H1 (cell line): ENCODE measurements at regions not wholly inside any gene's neighbourhood (a gene's known extent, or its start where the extent isn't known, plus 50 kb on each side); places are given as distances from the start of the nearest gene placed in this dataset.

Experiments
- CTCF ChIA-PET: fragments of 300-600 bp; sonication (Branson Sonifier 250); formaldehyde crosslinking; loops from one replicate; lab custom pipeline; 2021; ENCODE audit not compliant: partially characterized antibody; lab: Charles Lee
- POLR2A ChIA-PET: fragments of 300-600 bp; sonication (Branson Sonifier 250); formaldehyde crosslinking; loops from one replicate; lab custom pipeline; 2021; ENCODE audit warnings: inconsistent platforms; ENCODE audit not compliant: partially characterized antibody; lab: Charles Lee
- DNase-seq, 2 experiments: peaks; one replicate each; pipeline versions ENCODE4 v3.0.0 to v3.0.0-alpha.2; 2010 to 2022; ENCODE audit warnings: low spot score in 2 of 2, low read depth in 1 of 2, mixed read lengths in 1 of 2
- FAIRE-seq: peaks from 2 replicates; lab custom pipeline; 2011; peaks lifted over from hg19 to GRCh38; lab: Jason Lieb, UNC
- H2AFZ ChIP-seq: 2 replicates; pipeline ENCODE4 v1.8.1; 2012; ENCODE audit warnings: low read length, inconsistent platforms
- H2AK5ac ChIP-seq: 2 replicates; pipeline ENCODE4 v1.6.1; 2013; ENCODE audit warnings: low read depth, low read length
- H2BK120ac ChIP-seq: replicated peaks from 2 replicates; pipeline ENCODE3; 2013; ENCODE audit warnings: low read depth, low read length, inconsistent platforms
- H2BK12ac ChIP-seq: 2 replicates; pipeline ENCODE4 v1.6.1; 2013; ENCODE audit warnings: low read depth, low read length
- H2BK15ac ChIP-seq: 2 replicates; pipeline ENCODE4 v1.6.1; 2013; ENCODE audit warnings: low read length
- H2BK20ac ChIP-seq: 2 replicates; pipeline ENCODE4 v1.6.1; 2013; ENCODE audit warnings: low read length
- H2BK5ac ChIP-seq: 2 replicates; pipeline ENCODE4 v1.6.1; 2013; ENCODE audit warnings: low read depth, low read length
- H3K14ac ChIP-seq: 2 replicates; pipeline ENCODE4 v1.6.1; 2013; ENCODE audit warnings: inconsistent platforms; ENCODE audit not compliant: insufficient read length
- H3K18ac ChIP-seq: 2 replicates; pipeline ENCODE4 v1.6.1; 2013; ENCODE audit warnings: low read length; ENCODE audit errors: extremely low read depth
- H3K23ac ChIP-seq: 2 replicates; pipeline ENCODE4 v1.6.1; 2013; ENCODE audit warnings: inconsistent platforms; ENCODE audit not compliant: insufficient read length
- H3K23me2 ChIP-seq: 2 replicates; pipeline ENCODE4 v1.6.1; 2013; ENCODE audit warnings: low read depth, low read length
- H3K27ac ChIP-seq: 2 replicates; pipeline ENCODE4 v1.6.1; 2011; ENCODE audit warnings: low read depth, low read length, inconsistent platforms
- H3K27me3 ChIP-seq, 4 experiments: replicated peaks in 1 of 4; 1 replicate in 1 of 4; 2 replicates in 3 of 4; pipeline versions ENCODE4 v1.6.1 to v1.8.1; 2011 to 2013; ENCODE audit warnings: low read length in 3 of 4, mild to moderate bottlenecking in 3 of 4, inconsistent platforms in 2 of 4, mixed read lengths in 2 of 4, moderate library complexity in 1 of 4; ENCODE audit not compliant: control insufficient read depth in 3 of 4, insufficient read depth in 3 of 4; ENCODE audit errors: extremely low read depth in 1 of 4
- H3K36me3 ChIP-seq, 4 experiments: 2 replicates each; pipeline versions ENCODE4 v1.6.1 to v1.8.1; 2011 to 2013; ENCODE audit warnings: mild to moderate bottlenecking in 4 of 4, low read length in 3 of 4, moderate library complexity in 2 of 4, control low read depth in 1 of 4, inconsistent platforms in 1 of 4; ENCODE audit not compliant: insufficient read depth in 4 of 4, control insufficient read depth in 2 of 4
- H3K4ac ChIP-seq: replicated peaks from 2 replicates; pipeline ENCODE3; 2013; ENCODE audit warnings: low read length, low read depth, mixed read lengths, inconsistent platforms; ENCODE audit not compliant: insufficient read length
- H3K4me1 ChIP-seq, 4 experiments: replicated peaks in 1 of 4; 1 replicate in 1 of 4; 2 replicates in 3 of 4; pipeline versions ENCODE4 v1.6.1 to v1.8.1; 2011 to 2013; ENCODE audit warnings: low read length in 3 of 4, inconsistent platforms in 2 of 4, mixed read lengths in 1 of 4; ENCODE audit not compliant: insufficient read depth in 4 of 4, control insufficient read depth in 3 of 4
- H3K4me2 ChIP-seq, 2 experiments: 2 replicates each; pipeline versions ENCODE4 v1.6.1 to v1.8.1; 2011 to 2013; ENCODE audit warnings: low read depth in 2 of 2, low read length in 2 of 2, control low read depth in 1 of 2, inconsistent platforms in 1 of 2, mild to moderate bottlenecking in 1 of 2; ENCODE audit not compliant: insufficient read depth in 1 of 2
- H3K4me3 ChIP-seq, 4 experiments: fragments of 200-600, 300-600 bp in 1 of 4; sonication (generic), shearing (Covaris generic), sonication (Bioruptor Twin) in 1 of 4; 2 replicates each; pipeline versions ENCODE4 v1.5.1 to v1.8.1; 2011 to 2016; ENCODE audit warnings: low read length in 4 of 4, low read depth in 3 of 4, control low read depth in 2 of 4, inconsistent platforms in 2 of 4, mild to moderate bottlenecking in 2 of 4, mixed read lengths in 1 of 4, moderate library complexity in 1 of 4; ENCODE audit not compliant: insufficient read depth in 2 of 4; ENCODE audit errors: extremely low read depth in 1 of 4
- H3K56ac ChIP-seq: replicated peaks from 2 replicates; pipeline ENCODE3; 2013; ENCODE audit warnings: low read depth, mild to moderate bottlenecking, mixed read lengths, low read length, inconsistent platforms; ENCODE audit not compliant: insufficient read length
- H3K79me1 ChIP-seq: 2 replicates; pipeline ENCODE4 v1.6.1; 2013; ENCODE audit warnings: low read depth, low read length, control low read depth
- H3K79me2 ChIP-seq, 2 experiments: 2 replicates each; pipeline versions ENCODE4 v1.6.1 to v1.8.1; 2012 to 2013; ENCODE audit warnings: low read length in 2 of 2, mild to moderate bottlenecking in 2 of 2, inconsistent platforms in 1 of 2; ENCODE audit not compliant: insufficient read depth in 2 of 2, control insufficient read depth in 1 of 2
- H3K9ac ChIP-seq, 4 experiments: replicated peaks in 1 of 4; 1 replicate in 1 of 4; 2 replicates in 3 of 4; pipeline versions ENCODE4 v1.6.1 to v1.8.1; 2011 to 2013; ENCODE audit warnings: low read depth in 3 of 4, low read length in 3 of 4, control low read depth in 2 of 4, mild to moderate bottlenecking in 2 of 4, moderate library complexity in 2 of 4, inconsistent platforms in 1 of 4; ENCODE audit errors: extremely low read depth in 1 of 4
- H3K9me3 ChIP-seq, 2 experiments: 2 replicates each; pipeline versions ENCODE4 v1.6.1 to v1.8.1; 2012 to 2013; ENCODE audit warnings: mild to moderate bottlenecking in 2 of 2, moderate library complexity in 2 of 2, control low read depth in 1 of 2, inconsistent platforms in 1 of 2, low read depth in 1 of 2, low read length in 1 of 2, mixed read lengths in 1 of 2; ENCODE audit not compliant: insufficient read depth in 2 of 2
- H4K20me1 ChIP-seq, 2 experiments: replicated peaks in 1 of 2; 2 replicates each; pipeline versions ENCODE3 to v1.8.1; 2011 to 2013; ENCODE audit warnings: inconsistent platforms in 2 of 2, low read length in 2 of 2, mild to moderate bottlenecking in 1 of 2; ENCODE audit not compliant: insufficient read depth in 2 of 2, control insufficient read depth in 1 of 2
- H4K5ac ChIP-seq: 2 replicates; pipeline ENCODE4 v1.6.1; 2013; ENCODE audit warnings: low read length, low read depth, mixed read lengths, inconsistent platforms; ENCODE audit not compliant: insufficient read length
- H4K8ac ChIP-seq: 2 replicates; pipeline ENCODE4 v1.8.0; 2013; ENCODE audit warnings: mild to moderate bottlenecking, moderate library complexity, low read length, inconsistent platforms; ENCODE audit not compliant: insufficient read depth; ENCODE audit errors: extremely low read depth
- H4K91ac ChIP-seq: replicated peaks from 2 replicates; pipeline ENCODE3; 2013; ENCODE audit warnings: low read length, mixed read lengths, inconsistent platforms; ENCODE audit not compliant: insufficient read length
- CEBPB ChIP-seq: IDR thresholded peaks from 2 replicates; pipeline ENCODE4 v1.6.1; 2012; ENCODE audit warnings: low read depth, low read length
- CREB1 ChIP-seq: IDR thresholded peaks from 2 replicates; pipeline ENCODE4 v1.6.1; 2012; ENCODE audit warnings: inconsistent platforms
- JUN ChIP-seq: IDR thresholded peaks from 2 replicates; pipeline ENCODE4 v1.6.1; 2011; ENCODE audit warnings: low read depth, mild to moderate bottlenecking, improper control_type of control experiment, low read length
- SUZ12 ChIP-seq: fragments of 200-600 bp; sonication (generic); IDR thresholded peaks from 2 replicates; pipeline ENCODE4 v1.6.1; 2012; ENCODE audit warnings: mild to moderate bottlenecking, inconsistent platforms, low read length, moderate library complexity, mixed read lengths
- WGBS, 2 experiments: shearing (Covaris generic) in 1 of 2; methylation state at CpG; one replicate each; pipeline versions ENCODE4 v1.1.6 to v1.1.7; 2013 to 2015; ENCODE audit warnings: low lambda C conversion rate in 2 of 2, mixed read lengths in 2 of 2, inconsistent platforms in 1 of 2, low coverage in 1 of 2, missing lambda C conversion rate in 1 of 2; ENCODE audit not compliant: insufficient replicate concordance in 2 of 2, insufficient coverage in 1 of 2, insufficient read length in 1 of 2; ENCODE audit errors: extremely low coverage in 1 of 2, missing lambda C conversion rate in 1 of 2; 5-methylcytosine and 5-hydroxymethylcytosine counted together
- TF ChIP-seq, protein P1 (sequence below), 3 experiments: IDR thresholded peaks; 1 replicate in 2 of 3; 2 replicates in 1 of 3; pipeline versions ENCODE4 v1.5.1 to v1.6.1; 2011; ENCODE audit warnings: low read length in 3 of 3, mild to moderate bottlenecking in 3 of 3, inconsistent platforms in 2 of 3, low read depth in 1 of 3, moderate library complexity in 1 of 3; ENCODE audit not compliant: insufficient read depth in 1 of 3; ENCODE audit errors: control extremely low read depth in 1 of 3

DNA sequence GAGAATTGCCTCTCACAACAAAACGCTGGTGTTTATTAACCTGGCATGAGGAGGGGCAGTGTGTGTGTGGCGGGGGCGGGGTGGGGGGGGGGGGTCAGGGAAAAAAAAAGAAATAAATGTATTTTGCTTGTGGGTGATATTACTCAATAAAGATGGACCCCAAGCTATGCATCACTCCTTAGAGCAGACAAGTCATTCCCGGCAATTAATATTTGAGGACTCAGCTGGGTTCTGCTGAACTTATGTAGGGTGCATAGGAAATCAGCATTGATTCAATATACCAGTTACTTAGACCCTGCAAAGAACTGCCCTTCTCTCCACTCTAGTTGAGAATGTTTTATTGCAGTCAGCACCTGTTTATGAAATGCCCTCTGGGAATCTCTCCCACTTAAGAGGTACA, 206.2 kb upstream of the MAF start:
- Histone ChIP-seq H3K27me3 (no peaks in the 10 kb centered on the region), H2BK20ac (no peak overlapping the region), H2AFZ (no peak overlapping the region), H3K14ac (no peak overlapping the region), H3K27ac (no peak overlapping the region), H2BK15ac (no peak overlapping the region), H2AK5ac (no peak overlapping the region), H4K91ac (no peak overlapping the region), H3K79me1 (no peaks in the 10 kb centered on the region), H2BK120ac (no peak overlapping the region), H3K4me1 (peaks cover 0 to 7% (median 3%) of the 10 kb centered on the region in 4 experiments; a peak in 3 of 7 replicates), H3K23ac (no peak overlapping the region), H3K9me3 (no peaks in the 10 kb centered on the region), H3K18ac (no peak overlapping the region), H4K5ac (no peak overlapping the region), H3K56ac (no peak overlapping the region), H4K20me1 (no peaks in the 10 kb centered on the region), H3K79me2 (no peaks in the 10 kb centered on the region), H3K23me2 (no peaks in the 10 kb centered on the region), H4K8ac (no peak overlapping the region), H3K36me3 (no peaks in the 10 kb centered on the region), H2BK12ac (no peak overlapping the region), H3K9ac (no peak overlapping the region), H3K4ac (no peak overlapping the region), H2BK5ac (no peak overlapping the region), H3K4me3 (no peak overlapping the region), H3K4me2 (no peak overlapping the region)
- ChIA-PET CTCF (interaction anchor here (0.8 to 2.1 kb wide), 3 partner anchors 8 to 278 kb away, joined by 3 to 6 read pairs (median 5); no protein-coding TSS in a partner anchor), POLR2A (no interaction called here)
- DNase-seq (no peak), FAIRE-seq (no peak)
- TF ChIP-seq JUN: no peak
- TF ChIP-seq CREB1: no peak
- TF ChIP-seq, protein P1, sequence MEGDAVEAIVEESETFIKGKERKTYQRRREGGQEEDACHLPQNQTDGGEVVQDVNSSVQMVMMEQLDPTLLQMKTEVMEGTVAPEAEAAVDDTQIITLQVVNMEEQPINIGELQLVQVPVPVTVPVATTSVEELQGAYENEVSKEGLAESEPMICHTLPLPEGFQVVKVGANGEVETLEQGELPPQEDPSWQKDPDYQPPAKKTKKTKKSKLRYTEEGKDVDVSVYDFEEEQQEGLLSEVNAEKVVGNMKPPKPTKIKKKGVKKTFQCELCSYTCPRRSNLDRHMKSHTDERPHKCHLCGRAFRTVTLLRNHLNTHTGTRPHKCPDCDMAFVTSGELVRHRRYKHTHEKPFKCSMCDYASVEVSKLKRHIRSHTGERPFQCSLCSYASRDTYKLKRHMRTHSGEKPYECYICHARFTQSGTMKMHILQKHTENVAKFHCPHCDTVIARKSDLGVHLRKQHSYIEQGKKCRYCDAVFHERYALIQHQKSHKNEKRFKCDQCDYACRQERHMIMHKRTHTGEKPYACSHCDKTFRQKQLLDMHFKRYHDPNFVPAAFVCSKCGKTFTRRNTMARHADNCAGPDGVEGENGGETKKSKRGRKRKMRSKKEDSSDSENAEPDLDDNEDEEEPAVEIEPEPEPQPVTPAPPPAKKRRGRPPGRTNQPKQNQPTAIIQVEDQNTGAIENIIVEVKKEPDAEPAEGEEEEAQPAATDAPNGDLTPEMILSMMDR (IDR thresholded peaks at IDR 0.05; ENCODE audit: control extremely low read depth in 1 of 3, insufficient read depth in 1 of 3, low read depth in 1 of 3, low read length in 3 of 3): no peak
- peak; percentile 57; the same call in 1 of the 2 replicates for TF ChIP-seq CEBPB
- TF ChIP-seq SUZ12: no peak
- 93% methylated on average over 2 of the region's 4 CpGs; no CpG with 5 or more reads in 1 of the 2 experiments for WGBS, 2 experiments
